Fibroblast of mammary gland (primary cell): ENCODE measurements at regions not wholly inside any gene's neighbourhood (a gene's known extent, or its start where the extent isn't known, plus 50 kb on each side); places are given as distances from the start of the nearest gene placed in this dataset.
"Not testable (repeated sequence)": the region's sequence is repeated elsewhere in the genome, so short reads cannot be mapped to it uniquely, and the experiment has no call there.

ENCODE experiments used
- DNase-seq: peaks from one replicate; pipeline ENCODE4 v3.0.0-alpha.2; 2010; ENCODE audit warnings: low read depth
- H3K4me3 ChIP-seq: 2 replicates; pipeline ENCODE4 v1.5.1; 2011; ENCODE audit warnings: low read depth, mild to moderate bottlenecking, low read length, moderate library complexity; ENCODE audit not compliant: control insufficient read depth
- TF ChIP-seq, protein P1 (sequence below): conservative IDR thresholded peaks from 2 replicates; pipeline ENCODE4 v1.5.1; 2011; ENCODE audit warnings: low read depth, low read length, inconsistent platforms; ENCODE audit not compliant: control insufficient read depth, insufficient read depth

DNA sequence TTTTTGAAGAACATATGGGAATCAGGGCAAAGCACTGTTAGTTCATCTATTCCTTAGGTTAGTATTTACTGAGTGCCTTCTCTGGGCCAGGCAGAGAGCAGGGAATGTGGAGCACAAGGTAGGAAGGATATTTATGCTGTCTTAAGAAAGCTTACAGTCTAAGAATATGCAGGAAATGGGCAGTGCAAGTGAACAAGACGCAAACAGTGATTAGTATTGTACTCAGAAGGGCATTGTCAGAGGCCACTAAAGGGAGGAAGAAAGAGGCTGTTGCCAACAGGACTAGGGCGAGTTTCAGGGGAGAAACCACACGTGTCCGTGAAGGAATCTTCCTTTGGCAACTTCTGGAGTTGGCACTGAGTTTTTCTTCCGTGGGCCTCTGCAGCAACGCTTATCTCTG lies 552.8 kb upstream of the COBL start:
- TF ChIP-seq, protein P1, sequence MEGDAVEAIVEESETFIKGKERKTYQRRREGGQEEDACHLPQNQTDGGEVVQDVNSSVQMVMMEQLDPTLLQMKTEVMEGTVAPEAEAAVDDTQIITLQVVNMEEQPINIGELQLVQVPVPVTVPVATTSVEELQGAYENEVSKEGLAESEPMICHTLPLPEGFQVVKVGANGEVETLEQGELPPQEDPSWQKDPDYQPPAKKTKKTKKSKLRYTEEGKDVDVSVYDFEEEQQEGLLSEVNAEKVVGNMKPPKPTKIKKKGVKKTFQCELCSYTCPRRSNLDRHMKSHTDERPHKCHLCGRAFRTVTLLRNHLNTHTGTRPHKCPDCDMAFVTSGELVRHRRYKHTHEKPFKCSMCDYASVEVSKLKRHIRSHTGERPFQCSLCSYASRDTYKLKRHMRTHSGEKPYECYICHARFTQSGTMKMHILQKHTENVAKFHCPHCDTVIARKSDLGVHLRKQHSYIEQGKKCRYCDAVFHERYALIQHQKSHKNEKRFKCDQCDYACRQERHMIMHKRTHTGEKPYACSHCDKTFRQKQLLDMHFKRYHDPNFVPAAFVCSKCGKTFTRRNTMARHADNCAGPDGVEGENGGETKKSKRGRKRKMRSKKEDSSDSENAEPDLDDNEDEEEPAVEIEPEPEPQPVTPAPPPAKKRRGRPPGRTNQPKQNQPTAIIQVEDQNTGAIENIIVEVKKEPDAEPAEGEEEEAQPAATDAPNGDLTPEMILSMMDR: no peak
- no peak for DNase-seq
- H3K4me3 ChIP-seq: no peak overlapping the region

GRCh38 chr7:51867117-51867516 lies 550.5 kb upstream of the COBL start:
- H3K4me3 ChIP-seq: no peak overlapping the region
- TF ChIP-seq, protein P1: no peak
- no peak for DNase-seq

- DNase-seq: no peak
- H3K4me3 ChIP-seq: no peak overlapping the region
- TF ChIP-seq, protein P1: no peak
These were observed 543.7 kb upstream of the COBL start for GRCh38 chr7:51860305-51860704.

DNA sequence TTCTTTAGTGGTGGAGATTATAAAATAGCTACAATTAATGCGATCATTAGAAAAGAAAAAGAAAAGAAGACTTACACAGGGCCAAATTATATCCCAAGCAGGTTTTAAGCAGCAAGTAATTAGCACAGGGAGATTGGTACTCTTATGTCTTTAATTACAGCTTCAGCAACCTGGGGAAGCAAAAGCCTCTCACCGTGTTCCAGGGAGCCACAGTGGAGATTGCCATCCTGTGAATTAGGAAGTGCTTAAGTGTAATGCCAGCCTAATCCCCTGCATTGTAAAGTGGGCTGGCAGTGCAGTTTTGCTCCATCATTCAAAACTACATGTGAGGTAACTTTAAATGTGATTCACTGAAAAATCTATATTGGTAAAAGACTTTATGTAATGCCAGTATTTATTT lies 533.5 kb upstream of the COBL start:
- TF ChIP-seq, protein P1: no peak
- DNase-seq: no peak
- no peak overlapping the region for H3K4me3 ChIP-seq

DNA sequence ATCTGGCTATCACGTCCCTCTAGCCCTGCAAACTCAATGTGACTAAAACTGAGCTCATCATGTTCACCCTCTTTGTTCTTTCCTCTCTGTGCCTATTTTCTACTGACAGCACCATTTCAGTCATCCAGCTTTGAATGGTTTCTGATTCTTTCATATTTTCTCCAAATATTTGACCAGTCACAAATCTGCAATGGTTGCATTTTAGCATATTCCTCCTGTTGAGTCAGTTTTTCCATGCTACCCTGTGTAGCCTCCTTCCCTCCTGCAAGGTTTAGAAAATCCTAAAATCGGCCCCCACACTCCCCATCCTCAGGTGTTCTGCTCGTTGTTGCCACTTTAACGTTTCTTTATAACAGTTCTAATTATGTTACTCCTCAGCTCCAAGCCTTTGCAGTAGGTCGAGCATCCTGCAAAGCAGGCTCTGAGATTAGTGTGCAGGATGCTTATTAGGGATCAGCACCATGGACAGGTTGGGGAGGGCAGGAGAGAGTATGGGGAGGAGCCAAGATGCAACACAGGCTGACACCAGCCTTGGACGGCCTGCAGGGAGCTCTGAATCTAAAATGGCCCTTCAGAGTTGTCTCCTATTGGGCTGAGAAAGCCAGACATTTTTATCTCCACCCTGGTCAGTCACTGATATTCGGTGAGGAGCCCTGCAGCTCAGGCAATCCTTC lies 531.0 kb upstream of the COBL start:
- TF ChIP-seq, protein P1: no peak
- no peak for DNase-seq

DNA sequence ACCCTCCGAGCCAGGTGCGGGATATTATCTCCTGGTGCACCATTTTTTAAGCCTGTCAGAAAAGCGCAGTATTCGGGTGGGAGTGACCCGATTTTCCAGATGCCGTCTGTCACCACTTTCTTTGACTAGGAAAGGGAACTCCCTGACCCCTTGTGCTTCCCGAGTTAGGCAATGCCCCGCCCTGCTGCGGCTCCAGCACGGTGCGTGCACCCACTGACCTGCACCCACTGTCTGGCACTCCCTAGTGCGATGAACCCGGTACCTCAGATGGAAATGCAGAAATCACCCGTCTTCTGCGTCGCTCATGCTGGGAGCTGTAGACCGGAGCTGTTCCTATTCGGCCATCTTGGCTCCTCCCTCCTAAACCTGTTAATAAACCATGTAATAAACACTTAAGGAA lies 522.5 kb upstream of the COBL start:
- not testable (repeated sequence) for H3K4me3 ChIP-seq, DNase-seq

More for the DNA sequence above, 531.0 kb upstream of the COBL start:
- H3K4me3 ChIP-seq: no peak overlapping the region

DNA sequence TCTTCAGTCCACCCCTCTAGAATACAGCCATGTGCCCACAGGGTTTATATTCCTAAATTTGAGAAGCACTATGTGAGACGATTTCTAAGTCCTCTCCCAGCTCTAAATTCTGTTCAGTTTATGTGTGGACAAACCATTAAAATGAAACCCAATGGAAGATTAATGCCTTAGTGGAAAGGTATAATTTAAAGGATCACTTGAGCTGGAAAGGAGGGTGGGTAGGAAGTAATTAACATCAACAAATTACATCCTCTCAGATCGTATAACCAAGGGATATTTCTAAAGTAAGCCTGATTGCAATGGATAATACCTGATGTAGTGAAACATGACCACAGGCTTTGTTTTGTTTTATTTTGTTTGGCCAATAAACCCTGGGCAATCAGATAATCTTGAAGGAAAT lies 511.0 kb upstream of the COBL start:
- TF ChIP-seq, protein P1: no peak
- no peak overlapping the region for H3K4me3 ChIP-seq
- DNase-seq: no peak
